ENCODE measurements at regions not wholly inside any gene's neighbourhood (a gene's known extent, or its start where the extent isn't known, plus 50 kb on each side); places are given as distances from the start of the nearest gene placed in this dataset.

DNA sequence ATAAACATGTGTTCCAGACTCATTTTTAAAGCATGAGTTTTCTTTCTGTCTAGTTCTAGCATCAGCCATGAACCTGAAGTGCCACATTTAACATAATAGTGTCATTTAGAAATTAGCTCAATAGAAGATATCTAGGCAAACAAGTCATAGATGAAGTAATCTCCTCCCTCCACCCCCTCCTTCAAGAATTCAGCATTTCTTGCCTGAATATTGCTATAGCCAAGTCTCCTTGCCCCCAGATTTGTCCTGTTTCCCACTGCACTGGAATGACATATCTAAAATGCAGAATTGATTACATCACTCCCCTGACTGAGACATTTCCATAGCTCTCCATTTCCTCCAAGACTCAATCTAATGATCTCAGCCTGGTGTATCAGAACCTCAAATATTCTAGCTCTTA, 134.9 kb upstream of the BACH2 start:
- DNase-seq (ENCODE audit: extremely low spot score) = no peak
- ChIA-PET CTCF (interaction anchor here (1.0 to 4.3 kb wide), 4 partner anchors 13 to 88 kb away, joined by 3 to 14 read pairs (median 4); no protein-coding TSS in a partner anchor), POLR2A (no interaction called here)
- TF ChIP-seq, protein P1, sequence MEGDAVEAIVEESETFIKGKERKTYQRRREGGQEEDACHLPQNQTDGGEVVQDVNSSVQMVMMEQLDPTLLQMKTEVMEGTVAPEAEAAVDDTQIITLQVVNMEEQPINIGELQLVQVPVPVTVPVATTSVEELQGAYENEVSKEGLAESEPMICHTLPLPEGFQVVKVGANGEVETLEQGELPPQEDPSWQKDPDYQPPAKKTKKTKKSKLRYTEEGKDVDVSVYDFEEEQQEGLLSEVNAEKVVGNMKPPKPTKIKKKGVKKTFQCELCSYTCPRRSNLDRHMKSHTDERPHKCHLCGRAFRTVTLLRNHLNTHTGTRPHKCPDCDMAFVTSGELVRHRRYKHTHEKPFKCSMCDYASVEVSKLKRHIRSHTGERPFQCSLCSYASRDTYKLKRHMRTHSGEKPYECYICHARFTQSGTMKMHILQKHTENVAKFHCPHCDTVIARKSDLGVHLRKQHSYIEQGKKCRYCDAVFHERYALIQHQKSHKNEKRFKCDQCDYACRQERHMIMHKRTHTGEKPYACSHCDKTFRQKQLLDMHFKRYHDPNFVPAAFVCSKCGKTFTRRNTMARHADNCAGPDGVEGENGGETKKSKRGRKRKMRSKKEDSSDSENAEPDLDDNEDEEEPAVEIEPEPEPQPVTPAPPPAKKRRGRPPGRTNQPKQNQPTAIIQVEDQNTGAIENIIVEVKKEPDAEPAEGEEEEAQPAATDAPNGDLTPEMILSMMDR (IDR thresholded peaks at IDR 0.05; ENCODE audit: control extremely low read depth, extremely low read depth, low read depth, missing control alignments) = no peak

DNA sequence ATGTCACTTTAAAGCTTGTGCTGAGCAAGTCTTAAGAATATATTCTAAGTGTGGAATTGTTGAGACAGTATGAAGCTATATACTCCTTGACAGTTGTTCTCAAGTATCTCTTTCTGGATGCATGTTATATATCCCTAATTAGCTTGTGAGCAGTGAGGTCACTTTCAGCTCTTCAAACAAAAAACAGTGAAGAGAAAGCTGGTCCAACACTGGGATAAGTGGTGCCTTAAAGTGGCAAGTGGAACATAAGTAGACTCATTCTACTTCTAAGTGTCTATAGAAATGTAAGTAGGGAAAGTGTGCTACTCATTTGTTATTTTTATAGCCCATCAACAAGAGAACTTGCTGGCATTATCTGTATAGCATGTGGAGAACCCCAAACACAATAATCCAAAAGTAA, 133.1 kb upstream of the BACH2 start:
- no peak for DNase-seq (ENCODE audit: extremely low spot score)
- TF ChIP-seq, protein P1 (IDR thresholded peaks at IDR 0.05; ENCODE audit: control extremely low read depth, extremely low read depth, low read depth, missing control alignments) = no peak
- POLR2A ChIA-PET = no interaction called here
- CTCF ChIA-PET = interaction anchor here (0.9 to 2.3 kb wide), 4 partner anchors 13 to 37 kb away, joined by 3 to 8 read pairs (median 4); no protein-coding TSS in a partner anchor

DNA sequence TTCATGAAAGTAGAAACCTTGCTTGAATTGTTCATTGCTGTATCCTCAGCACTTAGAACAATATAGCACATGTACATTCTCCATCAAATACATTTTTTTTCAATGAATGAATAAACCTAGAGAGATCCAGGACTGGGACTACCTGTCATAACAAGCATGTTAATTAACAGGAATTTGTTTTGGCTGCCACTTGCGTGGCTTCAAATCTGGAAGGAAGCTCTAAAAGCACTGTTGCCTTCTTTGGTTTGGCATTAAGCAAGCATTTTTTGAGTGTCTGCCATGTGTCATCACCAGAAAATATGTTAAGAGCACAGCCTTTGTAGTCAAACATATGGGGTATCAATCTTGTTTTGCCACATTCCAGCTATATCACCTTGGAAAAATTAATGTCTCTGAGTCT, 131.9 kb upstream of the BACH2 start:
- CTCF ChIA-PET = interaction anchor here (1.0 to 2.3 kb wide), 4 partner anchors 15 to 50 kb away, joined by 3 to 8 read pairs (median 4); no protein-coding TSS in a partner anchor
- TF ChIP-seq, protein P1 (IDR thresholded peaks at IDR 0.05; ENCODE audit: control extremely low read depth, extremely low read depth, low read depth, missing control alignments) = no peak
- POLR2A ChIA-PET = no interaction called here
- no peak for DNase-seq (ENCODE audit: extremely low spot score)

DNA sequence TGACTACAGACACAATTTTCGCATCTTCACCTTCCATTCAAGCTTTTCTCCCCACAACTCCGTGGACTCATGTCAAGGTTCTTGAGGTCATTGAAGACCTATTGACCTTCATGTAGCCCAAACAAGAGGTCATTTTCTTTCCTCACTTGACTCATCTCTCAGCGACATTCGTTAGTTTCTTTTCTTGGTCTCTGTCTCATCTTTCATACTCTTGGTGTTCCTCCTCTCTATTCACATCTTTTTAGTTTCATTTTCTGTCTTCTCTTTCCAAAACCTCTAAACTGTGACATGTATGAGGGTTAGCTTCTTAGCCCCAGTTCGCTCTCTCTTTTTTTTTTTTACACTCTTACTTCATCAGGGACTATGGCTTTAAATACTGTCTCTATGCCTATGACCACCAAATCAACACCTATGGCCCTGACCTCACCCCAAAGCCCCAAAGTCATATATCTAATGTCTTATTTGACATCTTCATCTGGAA, 128.6 kb upstream of the BACH2 start:
- CTCF ChIA-PET = interaction anchor here (0.7 to 3.8 kb wide), 6 partner anchors 9 to 55 kb away, joined by 3 to 19 read pairs (median 6); no protein-coding TSS in a partner anchor
- DNase-seq (ENCODE audit: extremely low spot score) = peak; percentile 67
- TF ChIP-seq, protein P1 (IDR thresholded peaks at IDR 0.05; ENCODE audit: control extremely low read depth, extremely low read depth, low read depth, missing control alignments) = no peak
- POLR2A ChIA-PET = no interaction called here

DNA sequence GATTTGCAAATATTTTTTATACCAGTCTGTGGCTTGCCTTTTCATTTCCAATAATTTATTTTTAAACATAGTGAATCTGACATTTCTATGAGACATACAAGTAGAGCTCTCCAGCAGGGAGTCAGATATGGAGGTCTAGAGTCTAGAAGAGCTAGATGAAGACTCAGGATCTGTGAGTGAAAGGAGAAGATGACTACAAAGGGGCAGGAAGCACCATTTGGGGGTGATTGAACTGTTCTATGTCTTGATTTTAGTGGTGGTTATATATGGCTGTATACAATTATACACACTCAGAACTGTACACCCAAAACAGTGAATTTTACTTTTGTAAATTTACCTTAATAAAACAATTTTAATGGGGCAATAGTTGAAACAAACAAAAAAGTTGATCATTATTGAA, 127.9 kb upstream of the BACH2 start:
- TF ChIP-seq, protein P1 (IDR thresholded peaks at IDR 0.05; ENCODE audit: control extremely low read depth, extremely low read depth, low read depth, missing control alignments) = no peak
- no peak for DNase-seq (ENCODE audit: extremely low spot score)
- ChIA-PET POLR2A (no interaction called here), CTCF (interaction anchor here (0.6 to 3.8 kb wide), 10 partner anchors 11 to 56 kb away, joined by 3 to 19 read pairs (median 4); no protein-coding TSS in a partner anchor)

DNA sequence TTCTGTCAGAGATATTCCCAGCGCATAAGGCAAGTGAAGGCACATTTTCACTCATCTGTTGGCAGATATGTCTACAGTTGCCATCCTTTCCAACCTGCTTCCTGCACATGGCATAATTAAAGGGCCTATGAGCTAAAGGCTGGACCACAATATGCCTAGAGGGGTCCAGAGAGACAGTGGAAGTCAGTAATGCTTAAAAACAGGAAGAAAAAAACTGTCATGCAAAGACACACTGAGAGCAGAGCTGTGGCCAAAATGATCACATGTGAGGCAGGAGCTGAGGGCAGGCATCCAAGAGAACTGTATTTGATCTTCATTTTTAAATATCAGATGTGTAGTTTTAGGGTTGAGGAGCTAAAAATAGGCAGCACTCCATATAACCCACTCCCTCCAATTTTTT, 125.0 kb upstream of the BACH2 start:
- POLR2A ChIA-PET = no interaction called here
- CTCF ChIA-PET = interaction anchor here (0.7 to 3.6 kb wide), 7 partner anchors 9 to 79 kb away, joined by 3 to 17 read pairs (median 4); no protein-coding TSS in a partner anchor
- DNase-seq (ENCODE audit: extremely low spot score) = no peak

More for the DNA sequence above, 125.0 kb upstream of the BACH2 start:
- TF ChIP-seq, protein P1 (IDR thresholded peaks at IDR 0.05; ENCODE audit: control extremely low read depth, extremely low read depth, low read depth, missing control alignments) = no peak

Data from GM10248 (cell line).